HL-60 (cell line): ENCODE measurements at regions not wholly inside any gene's neighbourhood (a gene's known extent, or its start where the extent isn't known, plus 50 kb on each side); places are given as distances from the start of the nearest gene placed in this dataset.

ENCODE experiments used
- GABPA ChIP-seq: IDR thresholded peaks from 2 replicates; pipeline ENCODE4 v1.6.1; 2012; ENCODE audit warnings: low read depth
- POLR2AphosphoS5 ChIP-seq: IDR thresholded peaks from 2 replicates; pipeline ENCODE4 v1.6.1; 2012; ENCODE audit warnings: low read depth
- SPI1 ChIP-seq: IDR thresholded peaks from 2 replicates; pipeline ENCODE4 v1.6.1; 2012; ENCODE audit warnings: low read depth, mild to moderate bottlenecking, borderline replicate concordance
- TF ChIP-seq, protein P1 (sequence below): IDR thresholded peaks from one replicate; pipeline ENCODE4 v1.5.1; 2011; ENCODE audit warnings: low read length, control low read depth, inconsistent platforms; ENCODE audit not compliant: insufficient read depth
- TF ChIP-seq, protein P2 (sequence below): IDR thresholded peaks from 2 replicates; pipeline ENCODE4 v1.6.1; 2012; ENCODE audit warnings: low read depth; ENCODE audit not compliant: insufficient replicate concordance

DNA sequence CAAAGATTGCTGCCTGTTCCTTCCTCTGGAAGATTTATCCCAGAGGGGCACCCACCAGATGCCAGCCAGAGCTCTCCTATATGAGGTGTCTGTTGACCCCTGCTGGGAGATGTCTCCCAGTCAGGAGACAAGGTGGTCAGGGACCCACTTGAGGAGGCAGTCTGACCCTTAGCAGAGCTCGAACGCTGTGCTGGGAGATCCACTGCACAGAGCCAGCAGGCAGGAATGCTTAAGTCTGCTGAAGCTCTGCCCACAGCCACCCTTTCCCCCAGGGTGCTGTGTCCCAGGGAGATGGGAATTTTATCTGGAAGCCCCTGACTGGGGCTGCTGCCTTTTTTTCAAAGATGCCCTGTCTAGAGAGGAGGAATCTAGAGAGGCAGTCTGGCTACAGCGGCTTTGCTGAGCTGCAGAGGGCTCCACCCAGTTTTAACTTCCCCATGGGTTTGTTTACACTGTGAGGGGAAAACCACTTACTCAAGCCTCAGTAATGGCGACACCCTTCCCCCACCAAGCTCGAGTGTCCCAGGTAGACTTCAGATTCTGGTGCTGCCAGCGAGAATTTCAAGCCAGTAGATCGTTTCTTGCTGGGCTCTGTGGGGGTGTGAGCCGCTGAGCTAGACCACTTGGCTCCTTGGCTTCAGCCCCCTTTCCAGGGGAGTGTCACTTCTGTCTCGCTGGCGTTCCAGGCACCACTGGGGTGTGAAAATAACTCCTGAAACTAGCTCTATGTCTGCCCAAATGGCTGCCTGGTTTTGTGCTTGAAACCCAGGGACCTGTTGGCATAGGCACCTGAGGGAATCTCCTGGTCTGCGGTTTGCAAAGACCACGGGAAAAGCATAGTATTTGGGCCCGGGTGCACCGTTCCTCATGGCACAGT is 51.1 kb upstream of the PDC start:
- no peak for TF ChIP-seq GABPA
- no peak for TF ChIP-seq POLR2AphosphoS5
- TF ChIP-seq, protein P1, sequence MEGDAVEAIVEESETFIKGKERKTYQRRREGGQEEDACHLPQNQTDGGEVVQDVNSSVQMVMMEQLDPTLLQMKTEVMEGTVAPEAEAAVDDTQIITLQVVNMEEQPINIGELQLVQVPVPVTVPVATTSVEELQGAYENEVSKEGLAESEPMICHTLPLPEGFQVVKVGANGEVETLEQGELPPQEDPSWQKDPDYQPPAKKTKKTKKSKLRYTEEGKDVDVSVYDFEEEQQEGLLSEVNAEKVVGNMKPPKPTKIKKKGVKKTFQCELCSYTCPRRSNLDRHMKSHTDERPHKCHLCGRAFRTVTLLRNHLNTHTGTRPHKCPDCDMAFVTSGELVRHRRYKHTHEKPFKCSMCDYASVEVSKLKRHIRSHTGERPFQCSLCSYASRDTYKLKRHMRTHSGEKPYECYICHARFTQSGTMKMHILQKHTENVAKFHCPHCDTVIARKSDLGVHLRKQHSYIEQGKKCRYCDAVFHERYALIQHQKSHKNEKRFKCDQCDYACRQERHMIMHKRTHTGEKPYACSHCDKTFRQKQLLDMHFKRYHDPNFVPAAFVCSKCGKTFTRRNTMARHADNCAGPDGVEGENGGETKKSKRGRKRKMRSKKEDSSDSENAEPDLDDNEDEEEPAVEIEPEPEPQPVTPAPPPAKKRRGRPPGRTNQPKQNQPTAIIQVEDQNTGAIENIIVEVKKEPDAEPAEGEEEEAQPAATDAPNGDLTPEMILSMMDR, result no peak
- TF ChIP-seq, protein P2, sequence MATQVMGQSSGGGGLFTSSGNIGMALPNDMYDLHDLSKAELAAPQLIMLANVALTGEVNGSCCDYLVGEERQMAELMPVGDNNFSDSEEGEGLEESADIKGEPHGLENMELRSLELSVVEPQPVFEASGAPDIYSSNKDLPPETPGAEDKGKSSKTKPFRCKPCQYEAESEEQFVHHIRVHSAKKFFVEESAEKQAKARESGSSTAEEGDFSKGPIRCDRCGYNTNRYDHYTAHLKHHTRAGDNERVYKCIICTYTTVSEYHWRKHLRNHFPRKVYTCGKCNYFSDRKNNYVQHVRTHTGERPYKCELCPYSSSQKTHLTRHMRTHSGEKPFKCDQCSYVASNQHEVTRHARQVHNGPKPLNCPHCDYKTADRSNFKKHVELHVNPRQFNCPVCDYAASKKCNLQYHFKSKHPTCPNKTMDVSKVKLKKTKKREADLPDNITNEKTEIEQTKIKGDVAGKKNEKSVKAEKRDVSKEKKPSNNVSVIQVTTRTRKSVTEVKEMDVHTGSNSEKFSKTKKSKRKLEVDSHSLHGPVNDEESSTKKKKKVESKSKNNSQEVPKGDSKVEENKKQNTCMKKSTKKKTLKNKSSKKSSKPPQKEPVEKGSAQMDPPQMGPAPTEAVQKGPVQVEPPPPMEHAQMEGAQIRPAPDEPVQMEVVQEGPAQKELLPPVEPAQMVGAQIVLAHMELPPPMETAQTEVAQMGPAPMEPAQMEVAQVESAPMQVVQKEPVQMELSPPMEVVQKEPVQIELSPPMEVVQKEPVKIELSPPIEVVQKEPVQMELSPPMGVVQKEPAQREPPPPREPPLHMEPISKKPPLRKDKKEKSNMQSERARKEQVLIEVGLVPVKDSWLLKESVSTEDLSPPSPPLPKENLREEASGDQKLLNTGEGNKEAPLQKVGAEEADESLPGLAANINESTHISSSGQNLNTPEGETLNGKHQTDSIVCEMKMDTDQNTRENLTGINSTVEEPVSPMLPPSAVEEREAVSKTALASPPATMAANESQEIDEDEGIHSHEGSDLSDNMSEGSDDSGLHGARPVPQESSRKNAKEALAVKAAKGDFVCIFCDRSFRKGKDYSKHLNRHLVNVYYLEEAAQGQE, result no peak
- 0 out of 2 replicates have a peak, but pooled peaks have one; percentile 2 for TF ChIP-seq SPI1
